K562 (cell line): ENCODE measurements at regions not wholly inside any gene's neighbourhood (a gene's known extent, or its start where the extent isn't known, plus 50 kb on each side); places are given as distances from the start of the nearest gene placed in this dataset.

Source experiments
- CBX5 ChIP-seq: IDR thresholded peaks from 2 replicates; pipeline ENCODE4 v1.6.1; 2014; ENCODE audit warnings: low read depth, borderline replicate concordance
- CHCHD3 ChIP-seq: fragments of 250-450 bp; sonication (Bioruptor Pico); IDR thresholded peaks from 2 replicates; pipeline ENCODE4 v2.1.2; 2022; ENCODE audit warnings: mild to moderate bottlenecking
- ETS2 ChIP-seq: IDR thresholded peaks from 2 replicates; pipeline ENCODE4 v1.6.1; 2016; ENCODE audit warnings: borderline replicate concordance, missing genetic modification characterization, mild to moderate bottlenecking, moderate library complexity, missing compliant biosample characterization; ENCODE audit not compliant: poor library complexity, severe bottlenecking
- FOXJ3 ChIP-seq: sonication (generic); formaldehyde crosslinking; IDR thresholded peaks from 2 replicates; pipeline ENCODE4 v1.4.0; 2020; ENCODE audit warnings: mild to moderate bottlenecking, missing genetic modification reagents
- FOXK2 ChIP-seq, 2 experiments: fragments of 450-650 bp; IDR thresholded peaks in 1 of 2; conservative IDR thresholded peaks in 1 of 2; 2 replicates each; pipeline ENCODE4 v1.6.1; 2016; ENCODE audit warnings: low read depth in 2 of 2, mild to moderate bottlenecking in 1 of 2
- GTF2F1 ChIP-seq: IDR thresholded peaks from 2 replicates; pipeline ENCODE4 v1.6.1; 2011; ENCODE audit warnings: low read depth, low read length, improper control_type of control experiment
- KDM5B ChIP-seq: fragments of 200-600 bp; sonication (generic); IDR thresholded peaks from 2 replicates; pipeline ENCODE4 v1.6.1; 2012; ENCODE audit warnings: low read depth, mild to moderate bottlenecking, moderate library complexity, low read length, control low read depth, inconsistent platforms; ENCODE audit not compliant: insufficient replicate concordance
- MTA3 ChIP-seq: fragments of 450-650 bp; formaldehyde crosslinking; IDR thresholded peaks from 2 replicates; pipeline ENCODE4 v1.6.1; 2017; ENCODE audit warnings: mild to moderate bottlenecking, borderline replicate concordance
- NCOA1 ChIP-seq: fragments of 450-650 bp; IDR thresholded peaks from 2 replicates; pipeline ENCODE4 v1.6.1; 2016; ENCODE audit warnings: low read depth
- POLR2H ChIP-seq: IDR thresholded peaks from 2 replicates; pipeline ENCODE4 v1.6.1; 2016; ENCODE audit warnings: missing genetic modification characterization, low read depth, mild to moderate bottlenecking, control low read depth, missing compliant biosample characterization, moderate library complexity
- PPARD ChIP-seq: fragments of 250-450 bp; sonication (Bioruptor Pico); IDR thresholded peaks from 2 replicates; pipeline ENCODE4 v1.8.0; 2022; ENCODE audit warnings: inconsistent platforms, mild to moderate bottlenecking, moderate library complexity
- RCOR1 ChIP-seq, 2 experiments: IDR thresholded peaks; 2 replicates each; pipeline ENCODE4 v1.6.1; 2012; ENCODE audit warnings: low read depth in 2 of 2, low read length in 2 of 2, borderline replicate concordance in 1 of 2, improper control_type of control experiment in 1 of 2
- ZNF766 ChIP-seq: fragments of 200-800 bp; sonication (Bioruptor generic); conservative IDR thresholded peaks from 2 replicates; pipeline ENCODE4 v1.6.1; 2016; ENCODE audit warnings: missing genetic modification characterization, missing compliant biosample characterization
- TF ChIP-seq, protein P1 (sequence below), 2 experiments: fragments of 450-650 bp; IDR thresholded peaks; 2 replicates each; pipeline ENCODE4 v1.6.1; 2016; ENCODE audit warnings: mild to moderate bottlenecking in 2 of 2, borderline replicate concordance in 1 of 2, low read depth in 1 of 2, moderate library complexity in 1 of 2
- TF ChIP-seq, protein P2 (sequence below): fragments of 450-650 bp; formaldehyde crosslinking; IDR thresholded peaks from 2 replicates; pipeline ENCODE4 v1.4.0; 2020; ENCODE audit warnings: mild to moderate bottlenecking, mixed read lengths
- TF ChIP-seq, protein P3 (sequence below): fragments of 250-450 bp; sonication (Bioruptor Pico); IDR thresholded peaks from 2 replicates; pipeline ENCODE4 v1.5.1; 2021; ENCODE audit warnings: mild to moderate bottlenecking

DNA sequence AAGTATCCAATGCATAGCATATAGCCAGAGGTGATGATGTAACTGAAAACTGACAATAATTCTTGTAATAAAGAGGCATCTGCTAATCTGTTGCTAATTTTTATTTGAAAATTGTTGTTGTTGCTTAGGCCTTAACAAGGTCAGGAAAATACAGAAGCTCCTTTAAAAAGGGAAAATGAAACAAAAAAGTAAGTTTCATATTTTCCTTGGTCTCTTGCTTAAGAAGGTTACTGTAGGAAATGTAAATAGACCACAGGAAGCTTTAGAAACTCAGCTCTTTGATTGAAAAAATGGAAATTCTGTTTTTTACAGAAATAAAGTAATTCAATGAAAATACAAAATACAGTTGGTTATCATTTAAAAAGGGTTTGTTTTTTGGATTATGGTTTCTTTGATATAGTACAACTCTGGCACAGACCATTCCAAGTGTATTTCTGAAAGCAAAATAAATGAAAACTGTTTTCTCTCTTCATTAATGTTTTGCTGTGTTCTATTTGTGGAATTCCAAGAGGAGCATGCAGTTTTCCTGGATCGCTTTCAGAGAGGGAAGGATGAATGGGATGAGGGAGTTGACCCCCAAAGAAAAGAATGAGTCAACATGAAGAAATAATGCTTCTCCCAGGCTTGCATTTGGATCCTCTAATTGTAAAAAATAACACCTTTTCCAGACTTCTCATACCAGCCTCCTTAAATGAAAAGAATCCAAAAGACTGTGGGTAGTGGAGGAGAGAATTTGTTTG lies 398.0 kb upstream of the FAR2 start (continued):
- TF ChIP-seq, protein P1, sequence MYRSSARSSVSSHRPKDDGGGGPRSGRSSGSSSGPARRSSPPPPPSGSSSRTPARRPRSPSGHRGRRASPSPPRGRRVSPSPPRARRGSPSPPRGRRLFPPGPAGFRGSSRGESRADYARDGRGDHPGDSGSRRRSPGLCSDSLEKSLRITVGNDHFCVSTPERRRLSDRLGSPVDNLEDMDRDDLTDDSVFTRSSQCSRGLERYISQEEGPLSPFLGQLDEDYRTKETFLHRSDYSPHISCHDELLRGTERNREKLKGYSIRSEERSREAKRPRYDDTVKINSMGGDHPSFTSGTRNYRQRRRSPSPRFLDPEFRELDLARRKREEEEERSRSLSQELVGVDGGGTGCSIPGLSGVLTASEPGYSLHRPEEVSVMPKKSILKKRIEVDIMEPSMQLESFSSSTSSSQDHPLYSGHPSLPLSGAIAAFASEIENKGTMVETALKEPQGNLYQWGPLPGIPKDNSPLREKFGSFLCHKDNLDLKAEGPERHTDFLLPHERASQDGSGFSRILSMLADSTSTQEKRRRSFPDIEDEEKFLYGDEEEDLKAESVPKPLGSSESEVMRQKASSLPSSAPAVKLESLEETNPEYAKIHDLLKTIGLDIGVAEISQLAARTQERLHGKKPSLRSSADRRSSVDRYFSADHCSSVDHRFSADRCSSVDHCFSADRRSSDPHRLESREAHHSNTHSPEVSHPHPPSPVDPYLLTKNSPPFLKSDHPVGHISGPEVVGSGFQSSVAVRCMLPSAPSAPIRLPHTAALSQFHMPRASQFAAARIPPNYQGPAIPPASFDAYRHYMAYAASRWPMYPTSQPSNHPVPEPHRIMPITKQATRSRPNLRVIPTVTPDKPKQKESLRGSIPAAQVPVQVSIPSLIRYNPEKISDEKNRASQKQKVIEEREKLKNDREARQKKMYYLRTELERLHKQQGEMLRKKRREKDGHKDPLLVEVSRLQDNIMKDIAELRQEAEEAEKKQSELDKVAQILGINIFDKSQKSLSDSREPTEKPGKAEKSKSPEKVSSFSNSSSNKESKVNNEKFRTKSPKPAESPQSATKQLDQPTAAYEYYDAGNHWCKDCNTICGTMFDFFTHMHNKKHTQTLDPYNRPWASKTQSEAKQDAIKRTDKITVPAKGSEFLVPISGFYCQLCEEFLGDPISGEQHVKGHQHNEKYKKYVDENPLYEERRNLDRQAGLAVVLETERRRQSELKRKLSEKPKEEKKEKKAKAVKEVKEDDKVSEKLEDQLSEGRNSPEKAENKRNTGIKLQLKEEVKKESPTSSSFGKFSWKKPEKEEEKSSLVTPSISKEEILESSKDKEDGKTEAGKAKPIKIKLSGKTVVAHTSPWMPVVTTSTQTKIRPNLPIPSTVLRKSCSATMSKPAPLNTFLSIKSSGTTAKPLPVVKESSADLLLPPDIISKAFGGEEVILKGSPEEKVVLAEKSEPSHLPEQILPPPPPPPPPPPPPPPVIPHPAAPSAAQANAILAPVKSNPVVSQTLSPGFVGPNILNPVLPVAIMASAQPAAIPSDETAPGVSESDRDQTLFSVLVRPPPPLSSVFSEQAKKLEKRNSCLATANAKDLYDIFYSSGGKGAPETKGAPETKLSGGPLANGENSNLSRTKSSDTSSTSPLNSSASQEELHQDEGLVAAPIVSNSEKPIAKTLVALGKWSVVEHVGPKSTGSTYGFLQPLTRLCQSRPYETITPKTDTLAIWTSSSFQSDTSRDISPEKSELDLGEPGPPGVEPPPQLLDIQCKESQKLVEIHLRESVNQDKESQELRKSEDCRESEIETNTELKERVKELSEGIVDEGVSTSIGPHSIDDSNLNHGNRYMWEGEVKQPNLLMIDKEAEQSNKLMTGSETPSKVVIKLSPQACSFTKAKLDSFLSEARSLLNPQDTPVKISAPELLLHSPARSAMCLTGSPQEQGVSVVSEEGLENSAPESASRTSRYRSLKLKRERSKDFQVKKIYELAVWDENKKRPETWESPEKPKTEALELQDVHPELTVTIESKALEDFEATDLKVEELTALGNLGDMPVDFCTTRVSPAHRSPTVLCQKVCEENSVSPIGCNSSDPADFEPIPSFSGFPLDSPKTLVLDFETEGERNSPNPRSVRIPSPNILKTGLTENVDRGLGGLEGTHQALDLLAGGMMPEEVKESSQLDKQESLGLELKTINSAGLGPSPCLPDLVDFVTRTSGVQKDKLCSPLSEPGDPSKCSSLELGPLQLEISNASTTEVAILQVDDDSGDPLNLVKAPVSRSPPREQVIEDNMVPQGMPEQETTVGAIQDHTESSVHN (IDR thresholded peaks at IDR 0.05; ENCODE audit: borderline replicate concordance in 1 of 2, low read depth in 1 of 2): no peak
- TF ChIP-seq CHCHD3 (CRISPR knock-in tag) (no peak), GTF2F1 (no peak), ETS2 (tag) (no peak), POLR2H (no peak), MTA3 (no peak), KDM5B (no peak), NCOA1 (no peak), FOXK2 (conservative IDR thresholded peaks at IDR 0.05 in 1 of 2, IDR thresholded peaks at IDR 0.05 in 1 of 2; ENCODE audit: low read depth in 2 of 2) (no peak), RCOR1 (IDR thresholded peaks at IDR 0.05; ENCODE audit: borderline replicate concordance in 1 of 2, low read depth in 2 of 2, low read length in 2 of 2) (no peak), ZNF766 (CRISPR knock-in tag) (no peak), CBX5 (no peak), PPARD (CRISPR knock-in tag) (no peak), FOXJ3 (CRISPR knock-in tag) (no peak)
- TF ChIP-seq, protein P2, sequence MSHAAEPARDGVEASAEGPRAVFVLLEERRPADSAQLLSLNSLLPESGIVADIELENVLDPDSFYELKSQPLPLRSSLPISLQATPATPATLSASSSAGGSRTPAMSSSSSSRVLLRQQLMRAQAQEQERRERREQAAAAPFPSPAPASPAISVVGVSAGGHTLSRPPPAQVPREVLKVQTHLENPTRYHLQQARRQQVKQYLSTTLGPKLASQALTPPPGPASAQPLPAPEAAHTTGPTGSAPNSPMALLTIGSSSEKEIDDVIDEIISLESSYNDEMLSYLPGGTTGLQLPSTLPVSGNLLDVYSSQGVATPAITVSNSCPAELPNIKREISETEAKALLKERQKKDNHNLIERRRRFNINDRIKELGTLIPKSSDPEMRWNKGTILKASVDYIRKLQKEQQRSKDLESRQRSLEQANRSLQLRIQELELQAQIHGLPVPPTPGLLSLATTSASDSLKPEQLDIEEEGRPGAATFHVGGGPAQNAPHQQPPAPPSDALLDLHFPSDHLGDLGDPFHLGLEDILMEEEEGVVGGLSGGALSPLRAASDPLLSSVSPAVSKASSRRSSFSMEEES (CRISPR knock-in tag): no peak
- TF ChIP-seq, protein P3, sequence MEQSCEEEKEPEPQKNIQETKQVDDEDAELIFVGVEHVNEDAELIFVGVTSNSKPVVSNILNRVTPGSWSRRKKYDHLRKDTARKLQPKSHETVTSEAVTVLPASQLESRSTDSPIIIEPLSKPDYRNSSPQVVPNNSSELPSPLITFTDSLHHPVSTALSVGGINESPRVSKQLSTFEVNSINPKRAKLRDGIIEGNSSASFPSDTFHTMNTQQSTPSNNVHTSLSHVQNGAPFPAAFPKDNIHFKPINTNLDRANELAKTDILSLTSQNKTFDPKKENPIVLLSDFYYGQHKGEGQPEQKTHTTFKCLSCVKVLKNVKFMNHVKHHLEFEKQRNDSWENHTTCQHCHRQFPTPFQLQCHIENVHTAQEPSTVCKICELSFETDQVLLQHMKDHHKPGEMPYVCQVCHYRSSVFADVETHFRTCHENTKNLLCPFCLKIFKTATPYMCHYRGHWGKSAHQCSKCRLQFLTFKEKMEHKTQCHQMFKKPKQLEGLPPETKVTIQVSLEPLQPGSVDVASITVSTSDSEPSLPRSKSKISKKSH (CRISPR knock-in tag): no peak
